NCI-H146 treated with DMSO at 0.1 percent for 48 hours (cell line): ENCODE measurements at regions not wholly inside any gene's neighbourhood (a gene's known extent, or its start where the extent isn't known, plus 50 kb on each side); places are given as distances from the start of the nearest gene placed in this dataset.
"Not testable (repeated sequence)": the region's sequence is repeated elsewhere in the genome, so short reads cannot be mapped to it uniquely, and the experiment has no call there.

ENCODE experiments used
- DNase-seq: peaks from one replicate; lab custom pipeline; 2025; ENCODE audit not compliant: unreplicated experiment; lab: John Stamatoyannopoulos, UW

GRCh38 chr1:213457733-213458132 lies 406.7 kb downstream of the RPS6KC1 start:
- no peak for DNase-seq

GRCh38 chr1:213462374-213462773 lies 411.3 kb downstream of the RPS6KC1 start:
- not testable (repeated sequence) for DNase-seq

- DNase-seq, result no peak
These were observed 413.9 kb downstream of the RPS6KC1 start for GRCh38 chr1:213464786-213465460.

- DNase-seq, result no peak
These were observed 415.5 kb downstream of the RPS6KC1 start for GRCh38 chr1:213466541-213466940.

- peak; percentile 19 for DNase-seq
These were observed 423.0 kb downstream of the RPS6KC1 start for GRCh38 chr1:213474054-213474453.

GRCh38 chr1:213481395-213481794 lies 430.4 kb downstream of the RPS6KC1 start:
- DNase-seq, result no peak

- no peak for DNase-seq
These were observed 433.3 kb downstream of the RPS6KC1 start for GRCh38 chr1:213484333-213484732.

- DNase-seq, result no peak
These were observed 433.7 kb downstream of the RPS6KC1 start for GRCh38 chr1:213484758-213485157.

- DNase-seq, result no peak
These were observed 435.4 kb downstream of the RPS6KC1 start for GRCh38 chr1:213486488-213486887.

- DNase-seq, result no peak
These were observed 440.4 kb downstream of the RPS6KC1 start for GRCh38 chr1:213491468-213491867.

GRCh38 chr1:213492161-213493041 lies 441.4 kb downstream of the RPS6KC1 start:
- no peak for DNase-seq

- DNase-seq, result no peak
These were observed 448.4 kb downstream of the RPS6KC1 start for GRCh38 chr1:213499444-213499843.

- DNase-seq, result peak; percentile 11
These were observed 456.6 kb downstream of the RPS6KC1 start for GRCh38 chr1:213507472-213508223.

GRCh38 chr1:213511173-213511572 lies 460.1 kb downstream of the RPS6KC1 start:
- no peak for DNase-seq

GRCh38 chr1:213512316-213512715 lies 461.3 kb downstream of the RPS6KC1 start:
- DNase-seq, result no peak

GRCh38 chr1:213513006-213513405 lies 462.0 kb downstream of the RPS6KC1 start:
- no peak for DNase-seq

GRCh38 chr1:213514408-213515179 lies 463.6 kb downstream of the RPS6KC1 start:
- not testable (repeated sequence) for DNase-seq

GRCh38 chr1:213519098-213519497 lies 468.1 kb downstream of the RPS6KC1 start:
- peak; percentile 98 for DNase-seq

- DNase-seq, result no peak
These were observed 466.6 kb upstream of the PROX1 start for GRCh38 chr1:213521206-213521605.

GRCh38 chr1:213523781-213524398 lies 463.9 kb upstream of the PROX1 start:
- DNase-seq, result no peak
